Nephron (organoid): ENCODE measurements at regions not wholly inside any gene's neighbourhood (a gene's known extent, or its start where the extent isn't known, plus 50 kb on each side); places are given as distances from the start of the nearest gene placed in this dataset.

Experiments
- H3K27ac Mint-ChIP-seq, 3 experiments: 2 replicates each; pipeline ENCODE4 v1.8.0; 2020; ENCODE audit warnings: mixed read lengths in 3 of 3, mild to moderate bottlenecking in 2 of 3, moderate library complexity in 1 of 3
- H3K27me3 Mint-ChIP-seq: 2 replicates; pipeline ENCODE4 v1.8.0; 2021; ENCODE audit warnings: low read depth, mild to moderate bottlenecking, moderate library complexity, mixed read lengths
- H3K36me3 Mint-ChIP-seq: 2 replicates; pipeline ENCODE4 v1.8.0; 2020; ENCODE audit warnings: low read depth, mixed read lengths
- H3K4me1 Mint-ChIP-seq: 2 replicates; pipeline ENCODE4 v1.8.0; 2020; ENCODE audit warnings: mixed read lengths
- H3K4me3 Mint-ChIP-seq, 3 experiments: 2 replicates each; pipeline ENCODE4 v1.8.0; 2020; ENCODE audit warnings: mild to moderate bottlenecking in 3 of 3, mixed read lengths in 3 of 3, moderate library complexity in 2 of 3
- H3K9me3 Mint-ChIP-seq: 2 replicates; pipeline ENCODE4 v1.8.0; 2020; ENCODE audit warnings: mixed read lengths
- TF ChIP-seq, protein P1 (sequence below), 3 experiments: fragments of 200-600 bp; sonication (generic); IDR thresholded peaks; one replicate each; pipeline ENCODE4 v1.5.0; 2021; ENCODE audit warnings: antibody characterized with exemption in 3 of 3; ENCODE audit not compliant: unreplicated experiment in 3 of 3

DNA sequence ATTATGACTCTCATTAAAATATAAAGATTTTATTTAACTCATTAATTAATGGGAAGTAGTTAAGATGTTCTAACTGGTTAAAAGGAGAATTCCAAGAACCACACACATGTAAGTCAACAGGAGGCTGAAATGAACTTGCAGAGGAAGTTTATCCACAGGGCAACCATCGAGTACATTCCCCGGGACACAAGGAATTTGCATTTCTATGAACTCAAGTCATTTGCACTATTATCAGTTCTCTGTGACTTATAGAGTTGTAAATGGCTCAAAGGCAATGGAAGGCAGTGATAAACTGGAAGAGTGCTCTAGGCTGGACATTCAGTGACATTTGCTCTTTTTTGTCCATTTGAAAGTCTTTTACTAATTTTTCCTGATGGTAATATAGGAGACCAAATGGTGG, 97.4 kb downstream of the SNX5 start:
- TF ChIP-seq, protein P1, sequence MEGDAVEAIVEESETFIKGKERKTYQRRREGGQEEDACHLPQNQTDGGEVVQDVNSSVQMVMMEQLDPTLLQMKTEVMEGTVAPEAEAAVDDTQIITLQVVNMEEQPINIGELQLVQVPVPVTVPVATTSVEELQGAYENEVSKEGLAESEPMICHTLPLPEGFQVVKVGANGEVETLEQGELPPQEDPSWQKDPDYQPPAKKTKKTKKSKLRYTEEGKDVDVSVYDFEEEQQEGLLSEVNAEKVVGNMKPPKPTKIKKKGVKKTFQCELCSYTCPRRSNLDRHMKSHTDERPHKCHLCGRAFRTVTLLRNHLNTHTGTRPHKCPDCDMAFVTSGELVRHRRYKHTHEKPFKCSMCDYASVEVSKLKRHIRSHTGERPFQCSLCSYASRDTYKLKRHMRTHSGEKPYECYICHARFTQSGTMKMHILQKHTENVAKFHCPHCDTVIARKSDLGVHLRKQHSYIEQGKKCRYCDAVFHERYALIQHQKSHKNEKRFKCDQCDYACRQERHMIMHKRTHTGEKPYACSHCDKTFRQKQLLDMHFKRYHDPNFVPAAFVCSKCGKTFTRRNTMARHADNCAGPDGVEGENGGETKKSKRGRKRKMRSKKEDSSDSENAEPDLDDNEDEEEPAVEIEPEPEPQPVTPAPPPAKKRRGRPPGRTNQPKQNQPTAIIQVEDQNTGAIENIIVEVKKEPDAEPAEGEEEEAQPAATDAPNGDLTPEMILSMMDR (IDR thresholded peaks at IDR 0.05; ENCODE audit: unreplicated experiment in 3 of 3): no peak
- no peak overlapping the region for H3K4me3 Mint-ChIP-seq
- H3K4me1 Mint-ChIP-seq: peaks cover 79% of the 10 kb centered on the region
- H3K9me3 Mint-ChIP-seq: no peaks in the 10 kb centered on the region
- H3K27ac Mint-ChIP-seq: peak overlapping the region; percentile 59 to 81 (median 81)
- no peaks in the 10 kb centered on the region for H3K36me3 Mint-ChIP-seq
- peaks cover 6% of the 10 kb centered on the region for H3K27me3 Mint-ChIP-seq

DNA sequence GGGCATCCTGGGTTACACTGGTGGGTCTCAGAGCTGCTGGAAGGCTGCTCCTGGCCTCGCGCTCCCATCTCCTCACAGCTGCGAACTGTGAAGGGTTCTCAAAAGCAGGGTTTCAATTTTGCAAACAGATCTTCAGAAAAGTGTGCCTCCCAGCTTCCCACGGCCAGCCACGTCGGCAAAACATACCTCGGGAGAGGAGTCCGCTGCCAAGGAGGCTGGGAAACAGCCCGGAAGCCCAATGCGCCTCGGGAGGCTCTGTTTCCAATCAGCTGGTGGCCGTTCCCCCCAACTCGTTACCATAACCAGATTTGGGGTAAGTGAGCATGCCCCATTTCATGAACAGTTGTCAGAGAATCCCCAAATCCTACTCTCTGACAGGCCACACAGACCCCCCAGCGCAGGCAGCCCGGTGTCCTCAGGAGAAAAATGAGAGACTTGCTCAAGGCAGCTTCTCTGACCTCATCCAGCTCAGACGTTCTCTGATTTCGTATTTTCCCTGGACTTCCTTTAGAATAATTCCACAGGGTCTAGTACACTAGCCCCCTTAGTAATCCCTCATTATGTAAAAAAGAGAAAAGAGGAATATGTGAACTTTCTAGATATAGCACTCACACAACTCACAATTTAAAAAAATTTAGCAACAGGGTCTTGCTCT, 98.4 kb downstream of the SNX5 start:
- H3K27ac Mint-ChIP-seq: peak overlapping the region in 2 of 3 experiments; percentile 81 to 91
- peaks cover 6% of the 10 kb centered on the region for H3K27me3 Mint-ChIP-seq
- TF ChIP-seq, protein P1 (IDR thresholded peaks at IDR 0.05; ENCODE audit: unreplicated experiment in 3 of 3): no peak
- peaks cover 73% of the 10 kb centered on the region for H3K4me1 Mint-ChIP-seq
- H3K4me3 Mint-ChIP-seq: peak overlapping the region in 1 of 3 experiments; percentile 17
- H3K36me3 Mint-ChIP-seq: no peaks in the 10 kb centered on the region
- no peaks in the 10 kb centered on the region for H3K9me3 Mint-ChIP-seq

DNA sequence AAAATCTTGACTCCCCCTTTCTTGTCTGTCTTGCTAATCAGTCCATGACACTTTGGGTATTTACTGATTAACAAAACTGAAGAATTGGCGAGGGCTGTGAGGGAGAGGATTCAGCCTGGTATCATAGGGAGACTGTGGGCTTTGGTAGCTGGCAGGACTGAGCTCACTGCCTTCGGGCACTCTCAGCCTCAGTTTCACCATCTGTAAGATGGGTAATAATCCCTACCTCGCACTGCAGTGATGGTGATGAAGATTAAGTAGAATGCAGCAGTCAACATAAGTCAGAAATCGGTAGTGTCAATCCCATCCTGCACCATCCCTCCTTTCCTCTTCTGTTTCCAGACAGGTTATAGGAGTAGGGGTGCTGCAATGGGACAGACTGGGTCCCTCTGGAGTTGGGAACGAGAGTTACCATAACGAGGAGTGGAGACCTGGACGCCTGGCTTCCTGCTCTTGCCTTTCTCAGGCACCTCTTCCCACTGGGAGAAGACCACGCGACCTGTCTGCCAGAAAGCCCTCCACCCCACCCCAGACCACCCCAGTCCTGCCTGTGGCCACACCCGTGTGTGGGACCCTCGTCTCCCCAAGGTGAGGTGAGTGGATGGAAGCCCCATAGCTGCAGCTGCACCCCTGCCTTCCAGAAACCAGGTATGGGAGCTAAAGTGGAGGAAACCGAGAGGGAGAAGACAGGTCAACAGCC, 99.1 kb downstream of the SNX5 start:
- TF ChIP-seq, protein P1 (IDR thresholded peaks at IDR 0.05; ENCODE audit: unreplicated experiment in 3 of 3): no peak
- peak overlapping the region in 2 of 3 experiments; percentile 81 to 91 for H3K27ac Mint-ChIP-seq
- peaks cover 69% of the 10 kb centered on the region for H3K4me1 Mint-ChIP-seq
- no peaks in the 10 kb centered on the region for H3K36me3 Mint-ChIP-seq
- H3K4me3 Mint-ChIP-seq: peak overlapping the region in 1 of 3 experiments; percentile 33
- H3K9me3 Mint-ChIP-seq: no peaks in the 10 kb centered on the region
- peaks cover 6% of the 10 kb centered on the region for H3K27me3 Mint-ChIP-seq

DNA sequence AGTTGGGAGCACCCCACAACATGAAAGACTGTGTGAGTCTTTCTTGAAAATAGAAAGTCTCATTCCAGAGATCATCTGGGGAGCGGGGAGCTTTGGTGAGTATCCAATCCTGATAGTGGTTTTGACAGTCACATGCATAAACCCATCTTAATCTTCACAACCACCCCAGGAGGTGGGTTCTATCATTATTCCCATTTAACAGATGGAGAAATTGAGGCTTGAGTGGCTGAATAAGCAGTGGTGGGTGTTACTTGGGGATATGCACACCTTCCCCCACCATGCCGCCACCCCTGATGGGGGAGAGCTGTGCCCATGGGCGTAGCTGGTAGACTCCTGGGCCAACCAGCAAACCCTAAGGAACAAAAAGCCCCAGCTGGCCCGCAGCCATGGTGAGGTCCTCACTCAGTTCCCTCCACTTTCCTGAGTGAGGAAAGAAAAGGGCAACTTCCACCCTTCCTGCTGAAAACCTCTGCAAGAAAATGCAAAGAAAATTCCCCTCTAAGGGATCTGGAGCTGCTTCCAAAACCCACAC, 99.8 kb downstream of the SNX5 start:
- TF ChIP-seq, protein P1 (IDR thresholded peaks at IDR 0.05; ENCODE audit: unreplicated experiment in 3 of 3): no peak
- Mint-ChIP-seq H3K36me3 (no peaks in the 10 kb centered on the region), H3K27me3 (peaks cover 6% of the 10 kb centered on the region), H3K27ac (peak overlapping the region in 2 of 3 experiments; percentile 81 to 95), H3K4me3 (no peak overlapping the region), H3K9me3 (no peaks in the 10 kb centered on the region), H3K4me1 (peaks cover 63% of the 10 kb centered on the region)

DNA sequence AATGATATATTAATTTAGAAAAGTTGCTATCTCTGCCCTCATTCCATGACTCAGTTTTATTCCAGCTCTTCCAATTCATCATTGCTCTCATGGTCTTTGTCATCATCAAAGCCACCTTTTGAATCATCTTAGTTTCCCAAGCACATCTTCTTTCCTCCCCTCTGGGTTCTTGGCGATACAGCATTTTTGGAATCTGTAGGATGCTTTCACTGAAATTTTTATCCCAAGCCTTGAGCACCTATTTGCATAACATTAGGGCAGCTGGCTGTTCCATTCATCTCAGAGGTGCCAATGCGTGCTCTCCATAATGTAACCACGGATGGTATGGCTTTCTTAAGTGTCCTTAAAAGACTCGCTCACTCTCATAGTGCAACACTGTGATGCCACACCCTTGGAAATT, 100.4 kb downstream of the SNX5 start:
- H3K36me3 Mint-ChIP-seq: no peaks in the 10 kb centered on the region
- TF ChIP-seq, protein P1 (IDR thresholded peaks at IDR 0.05; ENCODE audit: unreplicated experiment in 3 of 3): no peak
- no peak overlapping the region for H3K4me3 Mint-ChIP-seq
- H3K27ac Mint-ChIP-seq: peak overlapping the region in 2 of 3 experiments; percentile 88 to 95
- no peaks in the 10 kb centered on the region for H3K9me3 Mint-ChIP-seq
- H3K4me1 Mint-ChIP-seq: peaks cover 63% of the 10 kb centered on the region
- peaks cover 6% of the 10 kb centered on the region for H3K27me3 Mint-ChIP-seq
